Chondrocyte (in vitro differentiated cells): ENCODE measurements at regions not wholly inside any gene's neighbourhood (a gene's known extent, or its start where the extent isn't known, plus 50 kb on each side); places are given as distances from the start of the nearest gene placed in this dataset.
"Not testable (repeated sequence)": the region's sequence is repeated elsewhere in the genome, so short reads cannot be mapped to it uniquely, and the experiment has no call there.

Source experiments
- DNase-seq: peaks from one replicate; pipeline ENCODE4 v3.0.0; 2021; ENCODE audit warnings: mixed read lengths, low spot score
- H3K27ac Mint-ChIP-seq: one replicate; pipeline ENCODE4 v1.8.0; 2021; ENCODE audit warnings: mild to moderate bottlenecking, moderate library complexity, mixed read lengths; ENCODE audit not compliant: unreplicated experiment
- H3K27me3 Mint-ChIP-seq: 2 replicates; pipeline ENCODE4 v1.8.0; 2021; ENCODE audit warnings: low read depth, mixed read lengths
- H3K36me3 Mint-ChIP-seq: 2 replicates; pipeline ENCODE4 v1.8.0; 2021; ENCODE audit warnings: low read depth, mixed read lengths
- H3K4me1 Mint-ChIP-seq: 2 replicates; pipeline ENCODE4 v1.8.0; 2021; ENCODE audit warnings: low read depth, mild to moderate bottlenecking, mixed read lengths
- H3K4me3 Mint-ChIP-seq: one replicate; pipeline ENCODE4 v1.8.0; 2021; ENCODE audit warnings: mild to moderate bottlenecking, moderate library complexity, mixed read lengths; ENCODE audit not compliant: unreplicated experiment
- H3K9me3 Mint-ChIP-seq: 2 replicates; pipeline ENCODE4 v1.8.0; 2021; ENCODE audit warnings: low read depth, mixed read lengths
- TF ChIP-seq, protein P1 (sequence below): fragments of 200-600 bp; sonication (generic); IDR thresholded peaks from 2 replicates; pipeline ENCODE4 v1.5.0; 2021; ENCODE audit warnings: antibody characterized with exemption, mild to moderate bottlenecking, moderate library complexity

- Mint-ChIP-seq H3K36me3 (no peaks in the 10 kb centered on the region), H3K9me3 (no peaks in the 10 kb centered on the region), H3K27ac (no peak overlapping the region), H3K4me1 (no peaks in the 10 kb centered on the region), H3K27me3 (peaks cover 63% of the 10 kb centered on the region), H3K4me3 (no peak overlapping the region)
- peak; percentile 44 for DNase-seq
- TF ChIP-seq, protein P1, sequence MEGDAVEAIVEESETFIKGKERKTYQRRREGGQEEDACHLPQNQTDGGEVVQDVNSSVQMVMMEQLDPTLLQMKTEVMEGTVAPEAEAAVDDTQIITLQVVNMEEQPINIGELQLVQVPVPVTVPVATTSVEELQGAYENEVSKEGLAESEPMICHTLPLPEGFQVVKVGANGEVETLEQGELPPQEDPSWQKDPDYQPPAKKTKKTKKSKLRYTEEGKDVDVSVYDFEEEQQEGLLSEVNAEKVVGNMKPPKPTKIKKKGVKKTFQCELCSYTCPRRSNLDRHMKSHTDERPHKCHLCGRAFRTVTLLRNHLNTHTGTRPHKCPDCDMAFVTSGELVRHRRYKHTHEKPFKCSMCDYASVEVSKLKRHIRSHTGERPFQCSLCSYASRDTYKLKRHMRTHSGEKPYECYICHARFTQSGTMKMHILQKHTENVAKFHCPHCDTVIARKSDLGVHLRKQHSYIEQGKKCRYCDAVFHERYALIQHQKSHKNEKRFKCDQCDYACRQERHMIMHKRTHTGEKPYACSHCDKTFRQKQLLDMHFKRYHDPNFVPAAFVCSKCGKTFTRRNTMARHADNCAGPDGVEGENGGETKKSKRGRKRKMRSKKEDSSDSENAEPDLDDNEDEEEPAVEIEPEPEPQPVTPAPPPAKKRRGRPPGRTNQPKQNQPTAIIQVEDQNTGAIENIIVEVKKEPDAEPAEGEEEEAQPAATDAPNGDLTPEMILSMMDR = no peak
Measured at GRCh38 chr16:86077243-86077940, 178.4 kb downstream of the IRF8 start.

- DNase-seq = peak; percentile 64
- Mint-ChIP-seq H3K4me3 (no peak overlapping the region), H3K27ac (no peak overlapping the region)
Measured at GRCh38 chr16:86078121-86078600, 179.2 kb downstream of the IRF8 start.

GRCh38 chr16:86078711-86079110, 179.7 kb downstream of the IRF8 start:
- H3K27me3 Mint-ChIP-seq = peaks cover 62% of the 10 kb centered on the region
- not testable (repeated sequence) for H3K36me3 Mint-ChIP-seq, H3K4me3 Mint-ChIP-seq, H3K4me1 Mint-ChIP-seq, H3K27ac Mint-ChIP-seq, H3K9me3 Mint-ChIP-seq
- peak; percentile 35 for DNase-seq

More at GRCh38 chr16:86078121-86078600, 179.2 kb downstream of the IRF8 start:
- Mint-ChIP-seq H3K36me3 (no peaks in the 10 kb centered on the region), H3K4me1 (no peaks in the 10 kb centered on the region), H3K27me3 (peaks cover 61% of the 10 kb centered on the region), H3K9me3 (no peaks in the 10 kb centered on the region)
- TF ChIP-seq, protein P1 = no peak

DNA sequence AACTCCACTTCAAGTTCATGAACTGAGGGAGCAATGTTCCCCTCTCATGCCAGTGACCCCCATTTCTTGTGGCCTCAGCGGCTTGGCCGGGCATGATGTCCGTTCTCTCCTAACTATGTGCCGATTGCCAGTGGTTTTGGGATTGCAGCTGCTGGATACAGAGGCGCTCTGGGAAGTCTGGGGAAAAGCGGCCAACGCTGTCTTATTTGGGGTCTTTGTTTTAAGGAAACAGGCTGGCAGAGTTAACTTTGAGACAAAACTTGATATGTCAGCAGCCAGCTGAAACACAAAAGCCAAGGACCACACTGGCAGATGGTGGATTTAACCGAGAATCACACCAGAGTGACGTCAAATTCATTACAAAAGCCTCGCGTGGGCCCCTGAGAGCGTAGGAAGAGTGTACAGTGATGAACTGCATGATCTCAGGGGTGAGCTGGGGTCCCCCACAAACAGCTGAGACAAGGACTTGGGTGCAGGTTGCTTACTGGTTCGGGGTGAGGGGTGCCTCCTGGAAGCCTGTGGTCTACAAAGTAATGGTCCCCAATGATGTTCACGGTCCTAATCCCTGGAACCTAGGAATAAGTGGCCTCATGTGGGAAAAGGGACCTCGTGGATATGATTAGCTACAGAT, 180.4 kb downstream of the IRF8 start:
- Mint-ChIP-seq H3K27me3 (peaks cover 58% of the 10 kb centered on the region), H3K36me3 (no peaks in the 10 kb centered on the region)

DNA sequence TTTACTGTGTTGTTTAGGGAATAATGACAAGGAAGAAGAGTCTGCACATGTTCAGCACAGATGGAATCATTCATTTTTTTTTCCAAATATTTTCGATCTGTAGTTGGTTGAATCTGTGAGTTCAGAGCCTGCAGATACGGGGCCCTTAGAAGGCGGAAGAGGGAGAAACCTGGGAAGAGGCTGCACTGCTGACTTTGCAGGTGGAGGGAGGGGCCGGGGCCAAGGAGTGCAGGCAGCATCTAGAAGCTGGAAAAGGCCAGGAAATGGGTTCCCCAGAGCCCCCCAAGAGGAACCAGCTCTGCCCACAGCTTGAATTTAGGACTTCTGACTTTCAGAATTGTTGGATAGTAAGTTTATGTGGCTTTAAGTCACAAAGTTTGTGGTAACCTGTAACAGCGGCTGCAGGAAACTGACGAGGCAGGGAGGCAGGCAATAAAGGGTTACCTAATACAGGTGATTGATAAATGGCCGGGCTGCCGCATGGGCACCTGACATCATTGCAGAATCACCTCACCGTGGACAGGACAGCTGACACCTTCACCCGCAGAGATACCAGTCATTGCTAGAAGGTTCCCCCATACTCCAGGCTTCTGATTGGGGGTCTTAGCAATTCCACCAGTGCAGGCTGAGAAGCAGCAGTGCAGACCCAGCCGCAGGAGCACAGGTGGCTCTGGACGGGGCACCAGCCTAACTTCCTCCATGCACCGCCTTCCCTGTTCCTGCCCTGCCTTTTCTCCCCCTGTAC, 181.3 kb downstream of the IRF8 start:
- TF ChIP-seq, protein P1 = no peak
- Mint-ChIP-seq H3K4me3 (no peak overlapping the region), H3K27me3 (peaks cover 52% of the 10 kb centered on the region), H3K27ac (no peak overlapping the region), H3K36me3 (no peaks in the 10 kb centered on the region), H3K4me1 (no peaks in the 10 kb centered on the region), H3K9me3 (no peaks in the 10 kb centered on the region)
- peak; percentile 58 for DNase-seq

More for the DNA sequence above, 180.4 kb downstream of the IRF8 start:
- Mint-ChIP-seq H3K9me3 (no peaks in the 10 kb centered on the region), H3K4me1 (no peaks in the 10 kb centered on the region), H3K4me3 (no peak overlapping the region), H3K27ac (no peak overlapping the region)
- DNase-seq = peak; percentile 34
- TF ChIP-seq, protein P1 = no peak
